ENCODE measurements at regions not wholly inside any gene's neighbourhood (a gene's known extent, or its start where the extent isn't known, plus 50 kb on each side); places are given as distances from the start of the nearest gene placed in this dataset.
A peak's percentile ranks its signal among the peaks of the same experiment; 100 is the strongest.

GRCh38 chr6:169959136-169960002 lies 207.9 kb downstream of the ERMARD start:
- FAIRE-seq (no peak), DNase-seq (ENCODE audit: low read depth, low spot score) (peak; percentile 26)
- dilution Hi-C loops (cut with MboI; ENCODE audit: extremely low pct_ligation_motif_present, low sequenced_read_pairs): no loop called here
- ChIA-PET POLR2A (no interaction called here), CTCF (interaction anchor here (1.2 to 1.8 kb wide), 4 partner anchors 12 to 557 kb away, joined by 3 to 12 read pairs (median 4); no protein-coding TSS in a partner anchor)
- Histone ChIP-seq H3K4me1 (ENCODE audit: control insufficient read depth, extremely low read depth, insufficient read depth, low read length) (peaks cover 4% of the 10 kb centered on the region), H3K9ac (replicated peaks; ENCODE audit: extremely low read depth, insufficient read depth, low read length) (no peak overlapping the region), H3K4me3 (replicated peaks in 1 of 3; ENCODE audit: insufficient read depth in 1 of 3, low read depth in 1 of 3, low read length in 3 of 3) (no peak overlapping the region), H3K36me3 (ENCODE audit: control insufficient read depth in 2 of 2, extremely low read depth in 1 of 2, insufficient read depth in 2 of 2, low read length in 2 of 2) (no peaks in the 10 kb centered on the region), H4K20me1 (replicated peaks; ENCODE audit: control insufficient read depth, extremely low read depth, insufficient read depth, low read length) (no peaks in the 10 kb centered on the region), H3K9me3 (replicated peaks; ENCODE audit: control insufficient read depth, insufficient read depth, low read length) (no peaks in the 10 kb centered on the region), H3K27me3 (ENCODE audit: control insufficient read depth in 2 of 2, insufficient read depth in 2 of 2, low read length in 2 of 2) (peaks cover 0 to 3% of the 10 kb centered on the region in 2 experiments), H3K27ac (ENCODE audit: insufficient read depth, low read depth, low read length) (no peak overlapping the region), H2AFZ (ENCODE audit: low read depth, low read length) (peak overlapping the region; percentile 0), H3K4me2 (ENCODE audit: insufficient read depth, low read length) (no peak overlapping the region), H3K79me2 (ENCODE audit: control insufficient read depth, insufficient read depth, low read length) (no peaks in the 10 kb centered on the region), H3K9me1 (replicated peaks; ENCODE audit: control insufficient read depth, extremely low read depth, insufficient read depth, low read length) (no peaks in the 10 kb centered on the region)
- TF ChIP-seq POLR2A (IDR thresholded peaks at IDR 0.05; ENCODE audit: low read depth, low read length) (no peak), JUN (IDR thresholded peaks at IDR 0.05; ENCODE audit: borderline replicate concordance, insufficient read depth, insufficient read length, low read depth) (no peak), FOS (IDR thresholded peaks at IDR 0.05; ENCODE audit: borderline replicate concordance, insufficient read depth, low read length) (no peak), CTCF (IDR thresholded peaks at IDR 0.05; ENCODE audit: extremely low read depth in 1 of 2, insufficient read depth in 1 of 2, low read depth in 1 of 2, low read length in 2 of 2) (peak in 1 of 2 donors; percentile 10)
- no TSS peak for BruUV-seq (replicated peaks)
- intact Hi-C loops (cut with micrococcal nuclease): loop anchor here (2.0 to 5.0 kb wide), 3 partner anchors 25 to 557 kb away; partner anchors contain the start of gene DLL1

GRCh38 chr6:169958510-169958909 lies 207.1 kb downstream of the ERMARD start:
- dilution Hi-C loops (cut with MboI; ENCODE audit: extremely low pct_ligation_motif_present, low sequenced_read_pairs) (no loop called here), intact Hi-C loops (cut with micrococcal nuclease) (loop anchor here (2.0 kb wide), 1 partner anchor 24 kb away; no protein-coding TSS in a partner anchor)
- Histone ChIP-seq H3K27me3 (ENCODE audit: control insufficient read depth in 2 of 2, insufficient read depth in 2 of 2, low read length in 2 of 2) (peaks cover 0 to 3% of the 10 kb centered on the region in 2 experiments), H3K4me1 (ENCODE audit: control insufficient read depth, extremely low read depth, insufficient read depth, low read length) (peaks cover 4% of the 10 kb centered on the region), H3K27ac (ENCODE audit: insufficient read depth, low read depth, low read length) (no peak overlapping the region), H3K9me1 (replicated peaks; ENCODE audit: control insufficient read depth, extremely low read depth, insufficient read depth, low read length) (no peaks in the 10 kb centered on the region), H4K20me1 (replicated peaks; ENCODE audit: control insufficient read depth, extremely low read depth, insufficient read depth, low read length) (no peaks in the 10 kb centered on the region), H3K79me2 (ENCODE audit: control insufficient read depth, insufficient read depth, low read length) (no peaks in the 10 kb centered on the region), H3K4me3 (replicated peaks in 1 of 3; ENCODE audit: insufficient read depth in 1 of 3, low read depth in 1 of 3, low read length in 3 of 3) (no peak overlapping the region), H2AFZ (ENCODE audit: low read depth, low read length) (no peak overlapping the region), H3K36me3 (ENCODE audit: control insufficient read depth in 2 of 2, extremely low read depth in 1 of 2, insufficient read depth in 2 of 2, low read length in 2 of 2) (no peaks in the 10 kb centered on the region), H3K9me3 (replicated peaks; ENCODE audit: control insufficient read depth, insufficient read depth, low read length) (no peaks in the 10 kb centered on the region), H3K9ac (replicated peaks; ENCODE audit: extremely low read depth, insufficient read depth, low read length) (no peak overlapping the region), H3K4me2 (ENCODE audit: insufficient read depth, low read length) (no peak overlapping the region)
- ChIA-PET POLR2A (no interaction called here), CTCF (interaction anchor here (1.2 to 1.8 kb wide), 2 partner anchors 12 to 34 kb away, joined by 4 to 5 read pairs; no protein-coding TSS in a partner anchor)
- TF ChIP-seq POLR2A (IDR thresholded peaks at IDR 0.05; ENCODE audit: low read depth, low read length) (no peak), GATA2 (IDR thresholded peaks at IDR 0.05; ENCODE audit: insufficient read depth, insufficient read length, low read depth, low read length) (no peak), MAX (IDR thresholded peaks at IDR 0.05; ENCODE audit: insufficient read depth, insufficient read length) (no peak), POLR2AphosphoS5 (IDR thresholded peaks at IDR 0.05; ENCODE audit: insufficient read depth, low read depth, low read length) (no peak)
- no TSS peak for BruUV-seq (replicated peaks)
- FAIRE-seq: no peak
- DNase-seq (ENCODE audit: low read depth, low spot score): peak; percentile 6
